ENCODE measurements at regions not wholly inside any gene's neighbourhood (a gene's known extent, or its start where the extent isn't known, plus 50 kb on each side); places are given as distances from the start of the nearest gene placed in this dataset.

DNA sequence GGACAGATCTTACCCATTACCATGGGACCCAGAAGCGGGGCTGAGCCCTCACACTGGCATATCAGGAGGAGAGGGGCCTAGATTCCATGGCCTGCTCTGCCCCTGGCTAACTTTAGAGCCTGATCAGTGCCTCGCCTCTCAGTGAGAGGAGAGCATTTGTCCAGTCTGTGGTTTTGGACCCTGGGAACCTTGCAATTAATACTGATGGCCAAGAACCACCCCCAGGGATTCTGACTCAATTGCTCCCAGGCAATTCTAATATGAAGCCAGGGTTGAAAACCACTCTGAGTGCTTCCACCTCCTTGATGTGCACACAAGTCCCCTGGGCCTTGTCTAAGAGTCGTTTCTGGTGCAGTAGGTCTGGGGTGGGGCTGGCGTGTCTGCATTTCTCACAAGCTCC lies 67.7 kb downstream of the CALM1 start (continued):
- no peak for TF ChIP-seq TCFL5 (CRISPR knock-in tag; conservative IDR thresholded peaks at IDR 0.05)

DNA sequence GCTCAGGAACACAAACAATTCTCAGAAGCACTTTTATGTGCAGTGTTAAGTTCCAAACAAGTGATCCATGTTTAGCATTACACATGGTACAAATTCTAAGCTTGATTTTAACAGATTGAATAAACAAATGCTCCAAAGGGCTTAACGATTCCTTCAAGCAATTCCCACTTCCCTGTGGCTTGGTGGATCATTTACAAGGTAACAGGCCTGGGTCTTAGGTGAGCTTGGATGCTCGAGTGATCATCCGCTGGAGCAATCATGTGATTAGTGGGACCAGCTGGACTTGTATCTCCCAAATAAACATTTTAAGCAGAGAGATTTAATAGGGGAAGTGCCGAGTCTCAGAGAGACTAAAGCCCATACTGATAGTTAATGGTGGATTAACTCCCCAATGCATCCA lies 70.7 kb downstream of the CALM1 start:
- FAIRE-seq (no peak), ATAC-seq (no peak), DNase-seq (ENCODE audit: extremely low read depth in 1 of 4, low spot score in 3 of 4) (no peak)
- Histone ChIP-seq H3K27me3 (ENCODE audit: control insufficient read depth in 2 of 2, insufficient read depth in 2 of 2, low read length in 2 of 2) (peaks cover 2 to 13% of the 10 kb centered on the region in 2 experiments; a peak in 3 of 5 replicates), H3K9ac (ENCODE audit: insufficient read depth in 1 of 2, low read depth in 2 of 2, low read length in 2 of 2) (no peak overlapping the region), H3K4me2 (ENCODE audit: insufficient read depth, low read length) (no peak overlapping the region), H3K27ac (ENCODE audit: extremely low read depth, low read depth, low read length) (no peak overlapping the region), H3K79me2 (ENCODE audit: control insufficient read depth, insufficient read depth, low read length) (no peaks in the 10 kb centered on the region), H3K9me1 (ENCODE audit: control insufficient read depth, insufficient read depth, low read length) (no peaks in the 10 kb centered on the region), H3K4me1 (replicated peaks in 1 of 2; ENCODE audit: control insufficient read depth in 2 of 2, insufficient read depth in 2 of 2, low read length in 2 of 2) (no peaks in the 10 kb centered on the region), H2AFZ (ENCODE audit: low read depth, low read length) (no peak overlapping the region), H4K20me1 (replicated peaks; ENCODE audit: control insufficient read depth, insufficient read depth, low read length) (no peaks in the 10 kb centered on the region), H3K4me3 (no peak overlapping the region), H3K9me3 (replicated peaks; ENCODE audit: control insufficient read depth, insufficient read depth, low read depth, low read length) (no peaks in the 10 kb centered on the region), H3K36me3 (ENCODE audit: control insufficient read depth, insufficient read depth, low read length) (no peaks in the 10 kb centered on the region)
- WGBS (ENCODE audit: insufficient coverage, low coverage, missing lambda C conversion rate): 11% methylated on average over 4 of the region's 4 CpGs
- no TSS peak for BruUV-seq (replicated peaks)
- intact Hi-C loops (cut with micrococcal nuclease): no loop called here
- POLR2A ChIA-PET: no interaction called here
- CTCF ChIA-PET (ENCODE audit: low intra/inter-chr PET ratio): no interaction called here
- in situ Hi-C loops (cut with MboI): no loop called here
- TF ChIP-seq GTF2A2 (tag; IDR thresholded peaks at IDR 0.05) (no peak), E2F1 (CRISPR knock-in tag; IDR thresholded peaks at IDR 0.05) (no peak), ZNF830 (CRISPR knock-in tag; IDR thresholded peaks at IDR 0.05) (no peak), SNIP1 (IDR thresholded peaks at IDR 0.05; ENCODE audit: low read depth) (no peak), CBFB (CRISPR knock-in tag; IDR thresholded peaks at IDR 0.05) (no peak), NCOA6 (IDR thresholded peaks at IDR 0.05) (no peak), ZNF639 (CRISPR knock-in tag; conservative IDR thresholded peaks at IDR 0.05 in 1 of 2, IDR thresholded peaks at IDR 0.05 in 1 of 2) (no peak), CXXC5 (CRISPR knock-in tag; IDR thresholded peaks at IDR 0.05) (no peak), EWSR1 (IDR thresholded peaks at IDR 0.05; ENCODE audit: borderline replicate concordance, low read depth, partially characterized antibody) (no peak)
- TF ChIP-seq, protein P1, sequence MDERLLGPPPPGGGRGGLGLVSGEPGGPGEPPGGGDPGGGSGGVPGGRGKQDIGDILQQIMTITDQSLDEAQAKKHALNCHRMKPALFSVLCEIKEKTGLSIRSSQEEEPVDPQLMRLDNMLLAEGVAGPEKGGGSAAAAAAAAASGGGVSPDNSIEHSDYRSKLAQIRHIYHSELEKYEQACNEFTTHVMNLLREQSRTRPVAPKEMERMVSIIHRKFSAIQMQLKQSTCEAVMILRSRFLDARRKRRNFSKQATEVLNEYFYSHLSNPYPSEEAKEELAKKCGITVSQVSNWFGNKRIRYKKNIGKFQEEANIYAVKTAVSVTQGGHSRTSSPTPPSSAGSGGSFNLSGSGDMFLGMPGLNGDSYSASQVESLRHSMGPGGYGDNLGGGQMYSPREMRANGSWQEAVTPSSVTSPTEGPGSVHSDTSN (CRISPR knock-in tag; IDR thresholded peaks at IDR 0.05; ENCODE audit: low read depth): no peak
- TF ChIP-seq, protein P1 (tag; conservative IDR thresholded peaks at IDR 0.05; ENCODE audit: low read depth): no peak
